Gastrocnemius medialis (tissue), 4 donors: ENCODE measurements at regions not wholly inside any gene's neighbourhood (a gene's known extent, or its start where the extent isn't known, plus 50 kb on each side); places are given as distances from the start of the nearest gene placed in this dataset.
"Not testable (repeated sequence)": the region's sequence is repeated elsewhere in the genome, so short reads cannot be mapped to it uniquely, and the experiment has no call there.

Source experiments
- ATAC-seq, 2 donors: fragments of 150-250 bp; one replicate each; pipeline ENCODE4 v1.9.1; 2016
- DNase-seq, 2 donors: peaks; one replicate each; pipeline ENCODE4 v3.0.0-alpha.2; 2019
- H3K27ac ChIP-seq, 4 donors: fragments of 200-600 bp; sonication (generic); 1 replicate in 1 of 4; 2 replicates in 3 of 4; pipeline ENCODE4 v1.5.1; 2016 to 2018; ENCODE audit warnings: mild to moderate bottlenecking in 2 of 4, moderate library complexity in 1 of 4
- H3K27me3 ChIP-seq, 3 donors: fragments of 200-600 bp; sonication (generic) in 2 of 3; 1 replicate in 1 of 3; 2 replicates in 2 of 3; pipeline versions ENCODE4 v1.5.1 to v1.6.0; 2016 to 2019; ENCODE audit warnings: mild to moderate bottlenecking in 1 of 3, moderate library complexity in 1 of 3
- H3K36me3 ChIP-seq, 2 donors: fragments of 200-600 bp; sonication (generic) in 1 of 2; one replicate each; pipeline ENCODE4 v1.5.1; 2017 to 2018
- H3K4me1 ChIP-seq, 2 donors: fragments of 200-600 bp; sonication (generic) in 1 of 2; one replicate each; pipeline ENCODE4 v1.5.1; 2016 to 2017; ENCODE audit warnings: mild to moderate bottlenecking in 2 of 2
- H3K4me3 ChIP-seq, 4 donors: fragments of 200-600 bp; sonication (generic) in 3 of 4; 1 replicate in 1 of 4; 2 replicates in 3 of 4; pipeline ENCODE4 v1.5.1; 2016 to 2019; ENCODE audit warnings: mild to moderate bottlenecking in 2 of 4
- H3K9me3 ChIP-seq, 3 donors: fragments of 200-600 bp; sonication (generic) in 2 of 3; 1 replicate in 1 of 3; 2 replicates in 2 of 3; pipeline ENCODE4 v1.5.1; 2016 to 2019
- POLR2A ChIP-seq, 2 donors: fragments of 450-650 bp; IDR thresholded peaks; one replicate each; pipeline ENCODE4 v1.6.1; 2017; ENCODE audit warnings: antibody characterized with exemption in 2 of 2, mild to moderate bottlenecking in 2 of 2, moderate library complexity in 2 of 2
- in situ Hi-C, 4 donors: fragments of 200-750 bp; cut with MboI; loops; one replicate each; pipeline versions ENCODE4 v1.15.0 to v1.8.0; 2017; ENCODE audit warnings: low sequenced_read_pairs in 4 of 4
- intact Hi-C: fragments of 100-400 bp; cut with DNase I; formaldehyde crosslinking; loops from one replicate; pipeline ENCODE4 v1.15.1; 2023; ENCODE audit warnings: low total_unique reads
- TF ChIP-seq, protein P1 (sequence below), 5 experiments: fragments of 450-650 bp in 3 of 5; fragments of 200-600 bp in 2 of 5; sonication (generic) in 2 of 5; IDR thresholded peaks in 4 of 5; conservative IDR thresholded peaks in 1 of 5; 1 replicate in 4 of 5; 2 replicates in 1 of 5; pipeline ENCODE4 v1.5.1; 2016 to 2019; ENCODE audit warnings: antibody characterized with exemption in 5 of 5, mild to moderate bottlenecking in 3 of 5, moderate library complexity in 3 of 5

GRCh38 chr5:51622161-51622790 is 239.0 kb downstream of the ISL1 start:
- no peak overlapping the region for H3K27ac ChIP-seq
- intact Hi-C loops (no loop called here), in situ Hi-C loops (no loop called here)
- no peaks in the 10 kb centered on the region for H3K27me3 ChIP-seq
- ATAC-seq = no peak
- H3K36me3 ChIP-seq = no peaks in the 10 kb centered on the region
- H3K4me1 ChIP-seq = no peaks in the 10 kb centered on the region
- TF ChIP-seq POLR2A (IDR thresholded peaks at IDR 0.05) = no peak
- TF ChIP-seq, protein P1, sequence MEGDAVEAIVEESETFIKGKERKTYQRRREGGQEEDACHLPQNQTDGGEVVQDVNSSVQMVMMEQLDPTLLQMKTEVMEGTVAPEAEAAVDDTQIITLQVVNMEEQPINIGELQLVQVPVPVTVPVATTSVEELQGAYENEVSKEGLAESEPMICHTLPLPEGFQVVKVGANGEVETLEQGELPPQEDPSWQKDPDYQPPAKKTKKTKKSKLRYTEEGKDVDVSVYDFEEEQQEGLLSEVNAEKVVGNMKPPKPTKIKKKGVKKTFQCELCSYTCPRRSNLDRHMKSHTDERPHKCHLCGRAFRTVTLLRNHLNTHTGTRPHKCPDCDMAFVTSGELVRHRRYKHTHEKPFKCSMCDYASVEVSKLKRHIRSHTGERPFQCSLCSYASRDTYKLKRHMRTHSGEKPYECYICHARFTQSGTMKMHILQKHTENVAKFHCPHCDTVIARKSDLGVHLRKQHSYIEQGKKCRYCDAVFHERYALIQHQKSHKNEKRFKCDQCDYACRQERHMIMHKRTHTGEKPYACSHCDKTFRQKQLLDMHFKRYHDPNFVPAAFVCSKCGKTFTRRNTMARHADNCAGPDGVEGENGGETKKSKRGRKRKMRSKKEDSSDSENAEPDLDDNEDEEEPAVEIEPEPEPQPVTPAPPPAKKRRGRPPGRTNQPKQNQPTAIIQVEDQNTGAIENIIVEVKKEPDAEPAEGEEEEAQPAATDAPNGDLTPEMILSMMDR (IDR thresholded peaks at IDR 0.05 in 4 of 5, conservative IDR thresholded peaks at IDR 0.05 in 1 of 5) = no peak
- no peak overlapping the region for H3K4me3 ChIP-seq
- DNase-seq = no peak
- no peaks in the 10 kb centered on the region for H3K9me3 ChIP-seq

- H3K36me3 ChIP-seq = no peaks in the 10 kb centered on the region
- no peaks in the 10 kb centered on the region for H3K4me1 ChIP-seq
- intact Hi-C loops = no loop called here
- TF ChIP-seq, protein P1 (IDR thresholded peaks at IDR 0.05 in 4 of 5, conservative IDR thresholded peaks at IDR 0.05 in 1 of 5) = no peak
- no peak for TF ChIP-seq POLR2A (IDR thresholded peaks at IDR 0.05)
- no peak for DNase-seq
- no peaks in the 10 kb centered on the region for H3K9me3 ChIP-seq
- ATAC-seq = no peak
- no peak overlapping the region for H3K27ac ChIP-seq
- H3K27me3 ChIP-seq = no peaks in the 10 kb centered on the region
- in situ Hi-C loops = no loop called here
- H3K4me3 ChIP-seq = no peak overlapping the region
These were observed 242.1 kb downstream of the ISL1 start for GRCh38 chr5:51625224-51625968.

- no peak for ATAC-seq
- Histone ChIP-seq H3K4me1 (no peaks in the 10 kb centered on the region), H3K36me3 (no peaks in the 10 kb centered on the region), H3K27me3 (no peaks in the 10 kb centered on the region), H3K4me3 (no peak overlapping the region), H3K9me3 (no peaks in the 10 kb centered on the region), H3K27ac (no peak overlapping the region)
- DNase-seq = no peak
- in situ Hi-C loops = no loop called here
- TF ChIP-seq, protein P1 (IDR thresholded peaks at IDR 0.05 in 4 of 5, conservative IDR thresholded peaks at IDR 0.05 in 1 of 5) = no peak
- TF ChIP-seq POLR2A (IDR thresholded peaks at IDR 0.05) = no peak
- intact Hi-C loops = no loop called here
These were observed 248.8 kb downstream of the ISL1 start for GRCh38 chr5:51632027-51632426.

GRCh38 chr5:51632793-51633192 is 249.5 kb downstream of the ISL1 start:
- no peak overlapping the region for H3K27ac ChIP-seq
- TF ChIP-seq, protein P1 (IDR thresholded peaks at IDR 0.05 in 4 of 5, conservative IDR thresholded peaks at IDR 0.05 in 1 of 5) = no peak
- TF ChIP-seq POLR2A (IDR thresholded peaks at IDR 0.05) = no peak
- no peak overlapping the region for H3K4me3 ChIP-seq
- no peaks in the 10 kb centered on the region for H3K27me3 ChIP-seq
- DNase-seq (no peak), ATAC-seq (no peak)
- H3K4me1 ChIP-seq = no peaks in the 10 kb centered on the region
- H3K9me3 ChIP-seq = no peaks in the 10 kb centered on the region
- intact Hi-C loops (no loop called here), in situ Hi-C loops (no loop called here)
- H3K36me3 ChIP-seq = no peaks in the 10 kb centered on the region

- ATAC-seq, DNase-seq, H3K9me3 ChIP-seq, in situ Hi-C loops, H3K4me3 ChIP-seq, H3K36me3 ChIP-seq, intact Hi-C loops, H3K27me3 ChIP-seq, H3K4me1 ChIP-seq, H3K27ac ChIP-seq: not testable (repeated sequence)
These were observed 253.7 kb downstream of the ISL1 start for GRCh38 chr5:51636973-51637372.
